ENCODE measurements at regions not wholly inside any gene's neighbourhood (a gene's known extent, or its start where the extent isn't known, plus 50 kb on each side); places are given as distances from the start of the nearest gene placed in this dataset.

DNA sequence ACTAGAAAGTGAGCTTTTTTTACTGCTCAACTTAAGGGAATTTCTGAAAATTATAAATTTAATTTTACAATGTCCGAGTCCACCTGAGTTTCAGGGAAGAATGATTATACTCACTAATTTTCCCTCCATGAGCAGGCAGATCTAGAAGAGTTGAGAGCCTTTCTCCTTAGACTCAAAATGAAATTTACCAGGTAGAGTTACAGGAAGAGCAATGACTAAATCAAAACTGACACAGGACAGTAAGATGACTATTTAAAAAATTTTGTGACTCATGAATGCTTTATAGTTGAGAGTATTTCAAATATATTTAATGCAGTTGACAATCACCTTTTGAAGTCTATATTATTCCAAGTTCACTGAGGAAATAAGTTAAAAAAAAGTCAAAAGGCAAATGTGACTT lies 198.1 kb upstream of the NRSN1 start:
- no peak for TF ChIP-seq POLR2AphosphoS5 (IDR thresholded peaks at IDR 0.05; ENCODE audit: borderline replicate concordance, low read depth, low read length)
- TF ChIP-seq EZH2 (IDR thresholded peaks at IDR 0.05): no peak
- no peak for TF ChIP-seq FOXP2 (optimal IDR thresholded peaks at IDR 0.05; ENCODE audit: control extremely low read depth, extremely low read length, insufficient read depth)
